GM20431 (cell line): ENCODE measurements at regions not wholly inside any gene's neighbourhood (a gene's known extent, or its start where the extent isn't known, plus 50 kb on each side); places are given as distances from the start of the nearest gene placed in this dataset.

Experiments
- in situ Hi-C: fragments of 300-500 bp; cut with MseI, MboI; formaldehyde crosslinking; loops from one replicate; pipeline ENCODE4 v1.15.0; 2020; ENCODE audit warnings: low sequenced_read_pairs; ENCODE audit not compliant: unreplicated experiment

GRCh38 chr2:65729246-65729645 is 296.8 kb upstream of the SPRED2 start:
- in situ Hi-C loops = no loop called here

- in situ Hi-C loops = no loop called here
Measured at GRCh38 chr2:65728477-65729180, 296.2 kb upstream of the SPRED2 start.

DNA sequence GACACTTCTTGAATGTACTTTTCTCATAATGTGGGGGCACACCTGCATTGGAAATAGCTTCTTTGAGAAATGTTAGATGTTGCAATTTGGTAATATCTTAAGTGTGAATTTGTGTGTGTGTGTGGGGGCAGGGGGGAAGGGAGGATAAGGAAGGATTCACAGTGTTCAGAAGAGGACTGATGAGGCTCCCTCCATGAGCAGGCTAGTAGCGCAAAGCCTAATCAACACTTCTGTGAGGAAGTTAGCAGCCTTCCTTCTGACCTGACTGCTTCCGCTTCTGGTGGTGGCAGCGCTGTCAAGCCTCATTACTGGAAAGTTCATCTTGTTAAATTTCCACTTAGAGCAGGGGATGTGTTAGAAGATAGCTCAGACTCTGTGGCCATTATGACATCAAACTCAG is 295.4 kb upstream of the SPRED2 start:
- in situ Hi-C loops = no loop called here

- in situ Hi-C loops = no loop called here
Measured at GRCh38 chr2:65727381-65727780, 295.0 kb upstream of the SPRED2 start.

DNA sequence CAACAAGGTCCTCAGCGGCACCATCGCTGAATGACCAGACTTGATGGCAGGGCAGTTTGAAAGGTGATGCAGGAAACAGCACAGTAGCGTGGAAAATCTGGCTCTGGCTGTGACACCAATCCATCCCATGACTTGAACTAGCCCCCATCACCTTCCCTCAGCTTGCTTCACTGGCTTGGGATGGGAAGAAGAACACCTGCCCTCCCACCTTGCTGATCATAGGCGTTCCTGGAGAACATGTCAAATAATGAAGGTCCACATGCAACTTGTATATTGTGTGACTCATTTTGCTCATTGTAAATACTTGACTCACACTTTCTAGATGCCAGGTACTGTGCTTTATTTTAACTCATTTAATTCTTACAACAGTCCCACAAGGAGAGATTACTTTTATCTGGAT is 292.4 kb upstream of the SPRED2 start:
- in situ Hi-C loops = no loop called here

DNA sequence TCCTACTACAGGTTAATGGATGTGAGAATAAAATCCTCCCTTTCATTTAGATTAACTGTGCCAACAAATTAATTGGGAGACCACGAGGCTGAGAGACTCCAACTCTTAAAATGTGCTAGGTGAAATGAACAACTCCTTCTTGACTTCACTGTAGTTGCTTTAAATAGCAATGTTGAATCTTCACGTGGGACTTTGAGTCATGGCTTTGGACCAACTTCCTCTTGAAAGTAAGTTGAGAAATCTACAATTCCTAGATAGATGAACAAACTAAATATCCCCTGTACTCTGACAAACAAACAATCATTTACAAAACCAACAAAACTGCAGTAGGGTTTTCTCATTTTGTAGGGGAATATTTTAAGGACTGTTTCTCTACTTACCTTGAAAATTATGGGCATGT is 291.9 kb upstream of the SPRED2 start:
- in situ Hi-C loops = no loop called here

DNA sequence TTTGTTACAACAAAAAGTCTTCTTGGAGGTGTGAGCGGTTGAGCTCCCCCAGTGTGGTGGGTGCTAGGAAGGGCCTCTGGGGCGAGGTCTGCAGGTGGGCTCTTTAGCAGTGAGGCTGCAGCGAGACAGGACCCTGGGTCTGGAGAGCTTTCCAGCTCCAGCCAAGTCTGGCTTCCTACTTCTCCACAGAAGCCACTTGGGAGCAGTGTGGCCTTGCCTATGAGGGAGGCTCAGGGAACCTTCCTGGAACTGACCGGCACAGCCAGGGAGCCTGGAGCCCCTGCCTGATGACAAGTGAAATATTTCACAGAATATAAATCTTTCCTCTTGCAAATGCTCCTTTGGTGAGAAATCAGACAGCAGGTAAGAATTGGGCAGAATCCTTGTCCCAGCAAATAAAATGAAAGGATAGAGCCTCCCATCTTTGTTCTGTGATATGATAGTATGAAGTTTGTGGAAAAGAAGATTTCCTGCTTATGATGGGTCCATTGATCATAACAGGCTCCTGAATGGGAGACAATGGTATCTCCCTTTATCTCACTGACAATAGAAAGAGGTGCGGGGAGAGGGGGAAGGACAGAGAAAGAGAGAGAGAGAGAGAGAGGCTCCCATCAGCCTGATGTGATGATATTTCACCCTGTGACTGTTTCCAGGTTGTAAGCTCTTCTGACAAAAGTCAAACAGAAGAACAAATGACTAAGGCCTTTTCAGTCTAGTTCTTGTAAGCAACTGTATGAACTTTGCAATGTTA is 289.8 kb upstream of the SPRED2 start:
- in situ Hi-C loops = no loop called here

GRCh38 chr2:65716698-65717097 is 284.3 kb upstream of the SPRED2 start:
- in situ Hi-C loops = no loop called here

DNA sequence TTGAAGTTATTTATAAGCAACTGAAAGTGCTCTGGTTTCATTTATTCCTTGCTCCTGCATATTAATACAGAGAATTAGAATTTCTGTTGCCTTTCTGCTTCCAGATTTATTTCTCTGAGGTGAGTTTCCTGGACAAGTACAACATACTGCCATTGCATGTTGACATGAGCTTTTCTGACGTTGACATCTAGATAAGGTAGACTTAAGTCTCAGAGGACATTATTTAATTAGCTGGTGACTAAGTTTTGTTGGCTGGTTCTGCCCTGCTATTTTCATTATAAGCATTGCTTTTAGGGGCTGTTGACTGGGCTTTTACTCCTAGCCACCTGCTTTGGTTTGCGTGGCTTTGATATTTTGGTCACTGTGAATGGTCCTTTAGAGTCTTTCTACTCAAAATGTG is 282.9 kb upstream of the SPRED2 start:
- in situ Hi-C loops = no loop called here

DNA sequence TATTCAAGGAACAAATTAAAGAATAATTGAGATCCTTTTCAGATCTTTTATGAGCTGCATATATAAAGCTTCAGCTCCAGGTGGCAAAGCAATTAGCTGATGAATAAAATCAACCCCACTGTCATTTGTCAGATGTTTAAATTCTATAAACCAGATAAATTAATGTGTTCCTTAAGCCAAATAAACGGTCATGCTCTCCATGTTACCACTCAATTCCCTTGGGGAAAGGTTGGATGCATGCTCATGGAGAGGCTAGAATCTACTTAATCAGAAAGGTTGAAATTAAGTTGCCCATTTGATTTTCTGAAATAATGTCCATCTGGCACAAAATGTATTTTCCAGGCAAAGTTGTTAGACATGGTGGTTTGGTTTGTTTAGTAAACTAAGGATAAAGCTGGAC is 282.5 kb upstream of the SPRED2 start:
- in situ Hi-C loops = no loop called here

GRCh38 chr2:65711863-65712262 is 279.5 kb upstream of the SPRED2 start:
- in situ Hi-C loops = no loop called here

GRCh38 chr2:65710779-65711295 is 278.4 kb upstream of the SPRED2 start:
- in situ Hi-C loops = no loop called here

DNA sequence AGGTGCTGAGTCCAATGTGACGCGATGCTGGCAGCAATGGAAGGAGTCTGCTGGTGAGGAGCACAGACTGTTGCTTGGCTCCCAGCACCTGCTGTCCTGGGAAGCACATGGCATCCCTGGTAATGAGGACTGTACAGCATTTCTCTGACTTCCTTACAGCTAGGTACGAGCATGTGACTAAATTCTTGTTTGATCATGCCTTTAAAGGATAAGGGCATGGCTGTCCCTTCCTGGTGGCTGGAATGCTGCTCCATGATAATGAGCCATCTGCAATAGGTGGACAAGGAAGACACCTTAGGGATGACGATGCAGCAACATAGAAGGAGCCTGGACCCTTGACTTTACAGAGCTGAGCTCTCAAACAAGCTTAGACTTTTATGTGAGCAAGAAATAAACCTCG is 278.0 kb upstream of the SPRED2 start:
- in situ Hi-C loops = no loop called here

DNA sequence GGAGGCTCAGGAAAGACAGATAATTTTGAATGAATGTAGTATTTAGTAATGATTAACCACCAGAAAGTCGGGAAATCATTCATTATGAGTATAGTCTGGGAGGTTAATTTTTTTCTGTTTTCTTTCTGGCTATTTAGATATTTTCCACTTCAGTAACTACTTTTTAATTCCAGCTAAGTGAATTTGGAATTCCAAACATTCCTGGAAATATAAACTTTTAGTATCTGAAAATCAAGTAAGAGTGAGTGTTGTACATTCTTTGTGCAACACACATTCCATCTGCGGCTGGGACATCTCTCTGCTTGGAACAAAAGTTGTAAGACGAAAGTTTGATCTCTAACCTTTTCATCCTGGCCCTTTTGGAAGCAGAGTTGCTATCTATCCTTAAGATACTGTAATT is 275.7 kb upstream of the SPRED2 start:
- in situ Hi-C loops = no loop called here

GRCh38 chr2:65706411-65706810 is 274.0 kb upstream of the SPRED2 start:
- in situ Hi-C loops = no loop called here

DNA sequence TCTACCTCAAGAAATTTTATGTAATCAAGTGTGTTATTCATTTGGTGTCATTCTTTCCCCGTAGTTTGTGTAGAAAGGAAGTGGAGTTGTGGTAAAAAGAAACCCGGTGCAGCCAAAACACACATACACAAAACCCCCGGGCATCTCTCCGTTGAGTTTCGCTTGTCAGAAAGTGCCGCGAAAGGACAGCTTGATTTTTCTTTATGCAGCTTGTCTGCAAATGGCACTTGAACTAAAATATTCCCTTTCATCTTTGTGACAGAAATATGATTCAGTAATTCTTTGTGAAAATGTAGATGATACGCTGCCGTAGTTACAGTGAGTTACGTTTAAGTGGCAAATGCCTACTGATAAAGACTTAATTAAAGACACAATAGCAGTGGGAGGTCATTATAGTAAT is 268.8 kb upstream of the SPRED2 start:
- in situ Hi-C loops = no loop called here

DNA sequence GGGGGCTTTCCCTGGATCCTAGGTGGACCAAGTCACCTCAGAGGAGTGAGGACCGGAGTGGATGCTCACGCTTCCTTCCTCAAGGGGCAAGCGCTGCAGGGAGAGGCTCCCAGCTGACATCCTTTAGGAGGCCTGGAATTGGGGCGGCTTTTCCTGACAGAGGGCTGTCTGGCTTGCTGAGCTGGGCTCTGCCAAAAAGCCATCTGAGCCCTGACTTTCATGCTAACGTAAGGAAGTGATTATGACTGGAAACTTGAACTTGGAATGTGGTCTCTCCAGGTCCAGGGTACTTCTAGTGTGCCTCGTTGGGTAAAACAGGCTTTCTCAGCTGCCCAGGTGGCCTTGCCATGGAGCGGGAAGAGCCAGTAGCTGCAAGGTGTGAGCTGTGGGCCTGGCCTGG is 268.3 kb upstream of the SPRED2 start:
- in situ Hi-C loops = no loop called here

DNA sequence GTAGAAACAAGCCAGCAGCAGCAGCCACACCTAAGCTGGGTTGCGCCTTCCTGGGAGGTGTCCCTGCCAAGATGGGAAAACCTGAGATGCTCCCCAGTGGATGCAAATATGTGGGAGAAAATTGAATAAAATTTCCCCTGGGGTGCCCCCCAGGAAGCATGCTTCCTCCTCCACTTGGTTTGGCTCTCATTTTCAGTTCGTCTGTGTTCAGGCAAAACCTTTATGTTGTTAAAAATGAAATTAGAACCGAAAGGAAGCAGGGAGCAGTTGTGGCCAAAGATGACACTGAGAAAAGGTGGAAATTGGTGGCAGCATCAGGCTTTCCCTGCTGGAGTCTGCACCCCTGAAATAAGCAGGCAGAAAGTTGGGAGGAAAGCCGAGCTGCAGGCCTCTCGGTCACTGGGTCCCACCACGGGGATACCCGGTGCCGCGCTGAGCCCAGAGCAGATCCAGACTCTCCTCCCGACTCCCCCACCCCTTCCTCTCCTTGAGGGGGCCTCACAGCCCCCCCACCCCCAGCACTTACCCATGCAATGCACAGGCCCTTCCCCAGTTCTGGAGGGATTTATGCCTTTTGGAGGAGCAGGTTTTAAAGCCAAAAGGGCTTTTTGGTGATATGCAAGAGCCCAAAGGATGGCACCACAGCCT is 267.7 kb upstream of the SPRED2 start:
- in situ Hi-C loops = no loop called here

- in situ Hi-C loops = no loop called here
Measured at GRCh38 chr2:65691816-65692215, 259.4 kb upstream of the SPRED2 start.

GRCh38 chr2:65688141-65688886 is 255.9 kb upstream of the SPRED2 start:
- in situ Hi-C loops = no loop called here
